Large intestine (tissue), 3 donors: ENCODE measurements at regions not wholly inside any gene's neighbourhood (a gene's known extent, or its start where the extent isn't known, plus 50 kb on each side); places are given as distances from the start of the nearest gene placed in this dataset.

Source experiments
- DNase-seq, 2 donors: peaks; one replicate each; pipeline versions ENCODE4 v3.0.0 to v3.0.0-alpha.2; 2013
- H3K27ac ChIP-seq: one replicate; pipeline ENCODE4 v1.5.1; 2013; ENCODE audit warnings: low read length
- H3K27me3 ChIP-seq: 2 replicates; pipeline ENCODE4 v1.6.1; 2013; ENCODE audit warnings: low read length; ENCODE audit not compliant: control insufficient read depth, insufficient read depth
- H3K36me3 ChIP-seq: 2 replicates; pipeline ENCODE4 v1.6.1; 2013; ENCODE audit warnings: low read length; ENCODE audit not compliant: control insufficient read depth, insufficient read depth
- H3K4me1 ChIP-seq: one replicate; pipeline ENCODE4 v1.6.1; 2013; ENCODE audit warnings: low read length; ENCODE audit not compliant: control insufficient read depth, insufficient read depth
- H3K4me3 ChIP-seq: one replicate; pipeline ENCODE4 v1.5.1; 2013; ENCODE audit warnings: low read length
- H3K9me3 ChIP-seq: one replicate; pipeline ENCODE4 v1.6.1; 2013; ENCODE audit warnings: mild to moderate bottlenecking, low read depth, low read length, moderate library complexity; ENCODE audit not compliant: control insufficient read depth
- WGBS: methylation state at CpG from one replicate; pipeline ENCODE4 v1.1.5; 2013; ENCODE audit warnings: low lambda C conversion rate; ENCODE audit not compliant: insufficient coverage; 5-methylcytosine and 5-hydroxymethylcytosine counted together

DNA sequence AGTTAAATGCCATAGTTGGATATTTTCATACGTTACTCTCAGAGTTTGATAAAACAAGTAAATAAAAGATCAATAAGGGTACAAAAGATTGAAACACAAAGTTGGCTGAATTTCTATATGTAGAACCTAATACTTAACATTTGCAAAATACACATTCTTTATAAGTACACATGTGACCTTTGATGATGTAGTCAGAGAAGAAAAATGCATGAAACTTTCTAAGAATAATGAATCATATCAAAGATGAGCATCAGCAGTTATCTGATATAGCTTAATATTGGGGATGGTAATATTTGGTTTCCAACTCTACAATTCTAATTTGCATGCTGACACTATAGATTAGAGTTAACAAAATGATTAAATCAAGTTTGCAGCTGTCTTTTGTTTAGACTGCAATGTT, 188.0 kb upstream of the TGFBR2 start:
- Histone ChIP-seq H3K27me3 (no peaks in the 10 kb centered on the region), H3K4me3 (no peak overlapping the region), H3K27ac (no peak overlapping the region), H3K36me3 (no peaks in the 10 kb centered on the region), H3K9me3 (no peaks in the 10 kb centered on the region), H3K4me1 (no peaks in the 10 kb centered on the region)
- DNase-seq: no peak
- 100% methylated on average over 1 of the region's 1 CpG for WGBS

DNA sequence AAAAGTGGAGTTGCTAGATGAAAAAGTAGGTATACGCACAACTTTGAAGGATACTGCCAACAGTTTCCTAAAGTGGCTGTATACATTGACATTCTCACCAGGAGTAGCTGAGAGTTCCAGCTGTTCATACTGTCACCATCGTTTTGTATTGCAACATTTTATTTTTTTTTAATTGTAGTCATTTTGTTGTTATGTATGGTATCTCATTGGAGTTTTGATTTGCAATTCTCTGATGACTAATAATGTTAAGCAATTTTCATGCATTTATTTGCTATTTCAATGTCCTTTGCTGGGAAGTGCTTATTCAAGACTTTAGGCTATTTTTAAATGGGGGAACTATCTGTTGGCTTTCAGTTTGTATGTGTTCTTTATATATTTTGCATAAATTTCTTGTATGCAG, 185.1 kb upstream of the TGFBR2 start:
- Histone ChIP-seq H3K4me3 (no peak overlapping the region), H3K9me3 (no peaks in the 10 kb centered on the region), H3K27me3 (no peaks in the 10 kb centered on the region), H3K36me3 (no peaks in the 10 kb centered on the region), H3K4me1 (no peaks in the 10 kb centered on the region), H3K27ac (no peak overlapping the region)
- DNase-seq: no peak
- WGBS: no CpG with 5 or more reads among the region's 2 CpGs

DNA sequence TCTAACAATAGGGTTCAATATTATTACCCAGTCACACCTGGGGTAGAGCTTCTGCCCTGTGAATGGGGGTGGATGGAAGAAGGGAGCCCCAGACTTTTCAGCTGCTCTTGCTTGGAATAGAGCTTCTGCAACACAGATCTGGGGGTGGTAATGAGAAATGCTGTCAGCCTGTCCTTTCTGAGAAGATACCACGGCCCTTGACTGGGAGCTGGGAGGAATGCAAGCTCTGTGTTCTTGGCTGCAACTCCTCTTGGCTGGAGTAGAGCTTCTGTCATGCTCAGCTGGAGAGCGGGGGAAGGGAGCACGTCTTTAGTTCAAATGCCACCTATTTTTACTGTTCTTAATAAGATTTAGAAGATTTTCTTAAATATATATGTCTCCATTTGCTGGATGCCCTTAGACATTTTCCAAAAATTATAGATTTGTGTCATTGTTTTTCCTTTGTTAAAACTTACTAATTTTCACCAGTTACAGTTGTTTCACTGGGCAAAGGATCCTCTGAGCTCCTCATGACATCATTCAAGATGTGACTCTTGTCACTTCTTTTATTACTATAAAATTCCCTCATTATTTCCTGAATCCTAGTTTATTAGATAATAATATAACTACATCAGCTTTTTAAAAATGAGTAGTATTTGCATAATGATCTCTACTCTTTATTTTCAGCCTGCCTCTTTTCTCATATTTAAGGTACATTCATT, 180.0 kb upstream of the TGFBR2 start:
- Histone ChIP-seq H3K27ac (no peak overlapping the region), H3K9me3 (no peaks in the 10 kb centered on the region), H3K4me1 (no peaks in the 10 kb centered on the region), H3K36me3 (no peaks in the 10 kb centered on the region), H3K27me3 (no peaks in the 10 kb centered on the region), H3K4me3 (no peak overlapping the region)
- no peak for DNase-seq
- no CpG with 5 or more reads among the region's 3 CpGs for WGBS

DNA sequence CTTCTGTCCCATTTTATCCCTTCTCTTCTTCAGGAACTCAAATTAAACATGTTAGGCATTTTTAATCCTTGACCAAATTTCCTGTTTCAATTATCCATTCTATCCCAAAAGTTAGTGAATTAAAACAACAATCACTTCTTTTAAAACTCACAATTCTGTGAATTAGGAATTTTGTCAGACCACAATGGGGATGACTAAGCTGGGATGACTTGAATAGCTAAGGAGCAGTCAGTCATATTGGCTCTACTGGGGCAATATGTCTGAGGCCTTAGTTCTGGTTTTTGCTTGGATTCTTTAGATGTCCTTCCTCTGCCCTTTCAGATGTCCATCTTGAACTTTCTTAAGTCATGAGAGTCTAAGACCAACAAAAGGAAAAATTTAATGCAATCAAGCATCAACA, 178.2 kb upstream of the TGFBR2 start:
- H3K9me3 ChIP-seq: no peaks in the 10 kb centered on the region
- DNase-seq: no peak
- H3K27ac ChIP-seq: no peak overlapping the region
- H3K4me3 ChIP-seq: no peak overlapping the region
- no peaks in the 10 kb centered on the region for H3K4me1 ChIP-seq
- no peaks in the 10 kb centered on the region for H3K27me3 ChIP-seq
- no peaks in the 10 kb centered on the region for H3K36me3 ChIP-seq

DNA sequence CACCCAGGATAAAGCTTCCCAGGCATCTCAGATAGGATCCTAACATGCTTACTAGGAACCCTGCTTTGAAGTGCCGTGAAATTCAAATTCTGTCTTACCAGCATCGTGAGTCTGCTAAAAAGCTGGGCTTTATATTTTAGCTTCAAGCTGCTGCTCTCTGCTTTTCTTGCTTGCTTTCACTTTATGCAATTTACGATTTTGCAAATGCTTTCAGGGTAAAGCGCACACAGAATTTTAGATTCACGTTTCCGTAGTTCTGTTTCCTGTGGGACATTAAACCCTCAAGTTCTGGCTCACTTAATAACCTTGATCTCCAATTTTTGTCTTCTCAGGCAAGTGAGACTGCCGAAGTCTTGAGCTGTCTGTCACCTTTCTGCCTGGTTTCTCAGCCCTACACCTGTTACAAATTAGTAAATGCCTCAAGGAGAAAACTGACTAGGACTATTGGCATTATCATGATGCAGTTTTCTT, 170.5 kb upstream of the TGFBR2 start:
- DNase-seq: no peak
- H3K36me3 ChIP-seq: no peaks in the 10 kb centered on the region
- 90% methylated on average over 6 of the region's 7 CpGs for WGBS
- no peak overlapping the region for H3K27ac ChIP-seq
- H3K4me1 ChIP-seq: no peaks in the 10 kb centered on the region
- H3K9me3 ChIP-seq: no peaks in the 10 kb centered on the region
- no peak overlapping the region for H3K4me3 ChIP-seq
- H3K27me3 ChIP-seq: no peaks in the 10 kb centered on the region

DNA sequence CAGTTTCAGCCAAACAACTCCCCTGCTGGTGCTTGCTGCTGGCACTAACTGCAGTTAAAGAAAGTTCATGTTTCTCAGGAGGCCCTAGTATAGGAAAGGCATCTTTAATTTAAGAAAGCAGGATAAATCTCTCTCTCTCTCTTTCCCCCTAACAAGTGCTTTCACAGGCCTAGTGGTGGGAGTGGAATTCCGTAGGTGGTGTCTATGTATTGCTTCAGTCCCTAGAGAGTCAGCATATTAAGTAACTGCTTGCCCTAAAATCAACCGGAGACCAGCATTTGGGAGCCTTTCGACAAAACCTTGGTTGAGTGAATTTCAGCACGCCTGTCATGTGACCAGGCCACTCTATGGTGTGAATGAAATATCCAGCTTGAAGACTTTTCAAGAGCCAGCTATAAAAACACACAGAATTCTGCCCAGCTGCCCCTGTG, 169.2 kb upstream of the TGFBR2 start:
- H3K36me3 ChIP-seq: no peaks in the 10 kb centered on the region
- H3K4me1 ChIP-seq: no peaks in the 10 kb centered on the region
- no peak for DNase-seq
- no CpG with 5 or more reads among the region's 4 CpGs for WGBS
- no peaks in the 10 kb centered on the region for H3K27me3 ChIP-seq
- no peak overlapping the region for H3K27ac ChIP-seq
- no peaks in the 10 kb centered on the region for H3K9me3 ChIP-seq
- no peak overlapping the region for H3K4me3 ChIP-seq

DNA sequence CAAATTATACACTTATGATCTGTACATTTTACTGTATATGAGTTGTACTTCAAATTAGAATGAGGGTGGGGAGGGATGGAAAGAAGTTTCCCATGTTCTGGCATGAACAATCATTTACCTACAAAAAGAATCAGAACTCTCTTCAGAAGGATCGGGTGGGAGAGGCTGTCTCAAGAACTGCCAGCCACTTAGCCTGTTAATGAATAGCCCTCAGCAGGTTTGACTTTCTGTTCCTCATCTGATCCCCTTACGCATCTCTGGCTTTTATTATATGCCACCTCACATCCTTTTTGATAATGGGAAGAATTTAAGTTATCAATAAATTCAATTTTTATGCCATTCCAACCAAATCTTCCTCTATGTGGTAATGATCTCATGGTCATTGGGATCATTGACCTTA, 168.3 kb upstream of the TGFBR2 start:
- no peak for DNase-seq
- H3K9me3 ChIP-seq: no peaks in the 10 kb centered on the region
- no peaks in the 10 kb centered on the region for H3K27me3 ChIP-seq
- H3K4me1 ChIP-seq: no peaks in the 10 kb centered on the region
- no peaks in the 10 kb centered on the region for H3K36me3 ChIP-seq
- no peak overlapping the region for H3K4me3 ChIP-seq
- no peak overlapping the region for H3K27ac ChIP-seq
- no CpG with 5 or more reads among the region's 2 CpGs for WGBS

DNA sequence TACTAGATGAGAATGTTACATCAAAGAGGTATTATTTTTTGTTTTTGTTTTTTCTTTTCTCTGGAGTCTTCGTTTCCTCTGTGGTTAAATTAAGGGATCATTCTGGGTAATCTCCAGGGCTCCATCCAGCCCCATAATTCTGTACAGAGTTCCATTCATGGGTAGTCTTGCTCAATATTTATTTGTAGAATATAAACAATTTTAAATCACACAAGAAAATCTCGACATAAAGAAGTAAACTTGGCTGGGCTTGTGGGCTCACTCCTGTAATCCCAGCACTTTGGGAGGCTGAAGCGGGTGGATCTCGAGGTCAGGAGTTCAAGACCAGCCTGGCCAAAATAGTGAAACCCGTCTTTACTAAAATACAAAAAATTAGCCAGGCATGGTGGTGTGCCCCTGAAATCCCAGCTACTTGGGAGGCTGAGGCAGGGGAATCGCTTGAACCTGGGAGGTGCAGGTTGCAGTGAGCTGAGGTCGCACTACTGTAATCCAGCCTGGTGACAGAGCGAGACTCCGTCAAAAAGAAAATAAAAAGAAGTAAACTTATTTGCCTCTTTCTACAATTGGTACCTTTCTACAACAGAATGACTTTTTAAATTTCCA, 166.8 kb upstream of the TGFBR2 start:
- Histone ChIP-seq H3K27ac (no peak overlapping the region), H3K4me3 (no peak overlapping the region), H3K9me3 (no peaks in the 10 kb centered on the region), H3K36me3 (no peaks in the 10 kb centered on the region), H3K27me3 (no peaks in the 10 kb centered on the region), H3K4me1 (no peaks in the 10 kb centered on the region)
- DNase-seq: no peak
- WGBS: no CpG with 5 or more reads among the region's 9 CpGs

DNA sequence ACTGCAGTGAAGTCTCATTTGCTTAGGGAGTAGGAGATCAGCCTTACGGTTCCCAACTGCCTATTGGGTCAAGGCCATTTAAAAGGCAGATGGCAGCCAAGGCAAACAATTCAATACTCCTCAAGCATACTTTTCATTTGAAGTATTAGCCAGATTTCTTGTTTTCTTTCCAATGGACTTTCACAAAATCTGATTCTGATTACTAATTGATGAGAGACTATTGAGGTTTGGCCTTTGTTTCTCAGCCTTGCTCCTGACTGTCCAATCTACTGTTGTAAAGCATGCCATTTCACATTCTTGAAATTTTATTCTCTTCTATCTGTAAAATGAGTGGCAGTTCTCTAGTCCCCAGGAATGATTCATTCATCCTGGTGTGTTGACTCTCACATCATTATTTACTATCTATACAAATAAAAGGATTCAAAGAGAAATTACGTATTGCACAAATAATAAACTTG, 166.2 kb upstream of the TGFBR2 start:
- Histone ChIP-seq H3K27me3 (no peaks in the 10 kb centered on the region), H3K27ac (no peak overlapping the region), H3K4me3 (no peak overlapping the region), H3K36me3 (no peaks in the 10 kb centered on the region), H3K4me1 (no peaks in the 10 kb centered on the region), H3K9me3 (no peaks in the 10 kb centered on the region)
- WGBS: 88% methylated on average over 1 of the region's 2 CpGs
- DNase-seq: no peak

DNA sequence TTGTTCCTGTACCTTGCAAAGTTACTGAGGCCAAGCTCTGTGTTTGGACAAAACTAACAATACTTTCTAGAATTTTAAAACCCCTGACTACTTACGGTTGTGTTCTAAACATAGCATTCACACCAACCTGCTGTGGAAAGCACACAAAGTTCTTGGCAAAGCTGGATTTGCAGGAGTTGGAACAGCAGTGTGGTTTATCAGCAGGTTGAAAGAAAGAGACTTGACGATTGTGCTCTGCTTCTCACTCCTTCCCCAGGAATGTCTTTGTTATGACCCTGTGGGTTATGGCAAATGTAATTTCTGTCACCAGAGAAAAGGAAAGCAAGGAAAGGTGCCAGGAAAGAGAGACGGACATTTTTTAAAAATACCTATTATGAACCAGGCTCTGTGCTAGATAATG, 165.5 kb upstream of the TGFBR2 start:
- no peak for DNase-seq
- WGBS: 86% methylated on average over 1 of the region's 3 CpGs

More for the DNA sequence above, 165.5 kb upstream of the TGFBR2 start:
- H3K36me3 ChIP-seq: no peaks in the 10 kb centered on the region
- no peak overlapping the region for H3K4me3 ChIP-seq
- no peak overlapping the region for H3K27ac ChIP-seq
- no peaks in the 10 kb centered on the region for H3K27me3 ChIP-seq
- H3K4me1 ChIP-seq: no peaks in the 10 kb centered on the region
- no peaks in the 10 kb centered on the region for H3K9me3 ChIP-seq
